ENCODE measurements at regions not wholly inside any gene's neighbourhood (a gene's known extent, or its start where the extent isn't known, plus 50 kb on each side); places are given as distances from the start of the nearest gene placed in this dataset.

- TF ChIP-seq CTCF (IDR thresholded peaks at IDR 0.05): no peak
- Mint-ChIP-seq H3K9me3 (peaks cover 5% of the 10 kb centered on the region), H3K27me3 (no peaks in the 10 kb centered on the region), H3K36me3 (ENCODE audit: low read depth) (no peaks in the 10 kb centered on the region), H3K27ac (no peak overlapping the region), H3K4me1 (ENCODE audit: low read depth) (no peaks in the 10 kb centered on the region), H3K4me3 (no peak overlapping the region)
- ChIA-PET CTCF (no interaction called here), POLR2A (no interaction called here)
- DNase-seq (no peak), ATAC-seq (no peak)
- intact Hi-C loops (cut with micrococcal nuclease): no loop called here
Measured at GRCh38 chr5:166045961-166046360, 2245.5 kb upstream of the WWC1 start.

- ChIA-PET CTCF (no interaction called here), POLR2A (no interaction called here)
- H3K4me1 Mint-ChIP-seq (ENCODE audit: low read depth): no peaks in the 10 kb centered on the region
- peaks cover 5% of the 10 kb centered on the region for H3K9me3 Mint-ChIP-seq
- intact Hi-C loops (cut with micrococcal nuclease): no loop called here
- H3K36me3 Mint-ChIP-seq (ENCODE audit: low read depth): no peaks in the 10 kb centered on the region
- no peak for DNase-seq
- no peak overlapping the region for H3K4me3 Mint-ChIP-seq
- ATAC-seq: no peak
- no peak for TF ChIP-seq CTCF (IDR thresholded peaks at IDR 0.05)
- no peak overlapping the region for H3K27ac Mint-ChIP-seq
- H3K27me3 Mint-ChIP-seq: no peaks in the 10 kb centered on the region
Measured at GRCh38 chr5:166046956-166047355, 2244.5 kb upstream of the WWC1 start.

GRCh38 chr5:166050531-166050930 is 2240.9 kb upstream of the WWC1 start:
- Mint-ChIP-seq H3K4me3 (no peak overlapping the region), H3K27ac (no peak overlapping the region), H3K9me3 (no peaks in the 10 kb centered on the region), H3K36me3 (ENCODE audit: low read depth) (no peaks in the 10 kb centered on the region), H3K4me1 (ENCODE audit: low read depth) (no peaks in the 10 kb centered on the region), H3K27me3 (no peaks in the 10 kb centered on the region)
- no peak for ATAC-seq
- ChIA-PET POLR2A (no interaction called here), CTCF (no interaction called here)
- intact Hi-C loops (cut with micrococcal nuclease): no loop called here
- no peak for DNase-seq
- TF ChIP-seq CTCF (IDR thresholded peaks at IDR 0.05): no peak

GRCh38 chr5:166058660-166059059 is 2232.8 kb upstream of the WWC1 start:
- H3K4me3 Mint-ChIP-seq: no peak overlapping the region
- H3K36me3 Mint-ChIP-seq (ENCODE audit: low read depth): no peaks in the 10 kb centered on the region
- H3K27ac Mint-ChIP-seq: no peak overlapping the region
- ChIA-PET CTCF (no interaction called here), POLR2A (no interaction called here)
- no peaks in the 10 kb centered on the region for H3K9me3 Mint-ChIP-seq
- no peak for DNase-seq
- intact Hi-C loops (cut with micrococcal nuclease): no loop called here
- TF ChIP-seq CTCF (IDR thresholded peaks at IDR 0.05): no peak
- no peak for ATAC-seq
- no peaks in the 10 kb centered on the region for H3K27me3 Mint-ChIP-seq
- H3K4me1 Mint-ChIP-seq (ENCODE audit: low read depth): no peaks in the 10 kb centered on the region

GRCh38 chr5:166062094-166062493 is 2229.4 kb upstream of the WWC1 start:
- no peaks in the 10 kb centered on the region for H3K36me3 Mint-ChIP-seq (ENCODE audit: low read depth)
- H3K9me3 Mint-ChIP-seq: no peaks in the 10 kb centered on the region
- no peaks in the 10 kb centered on the region for H3K4me1 Mint-ChIP-seq (ENCODE audit: low read depth)
- no peak overlapping the region for H3K4me3 Mint-ChIP-seq
- ChIA-PET CTCF (no interaction called here), POLR2A (no interaction called here)
- DNase-seq (no peak), ATAC-seq (no peak)
- intact Hi-C loops (cut with micrococcal nuclease): no loop called here
- no peak overlapping the region for H3K27ac Mint-ChIP-seq
- no peak for TF ChIP-seq CTCF (IDR thresholded peaks at IDR 0.05)
- no peaks in the 10 kb centered on the region for H3K27me3 Mint-ChIP-seq

Measured in activated CD8-positive, alpha-beta T cell treated with anti-CD3 and anti-CD28 coated beads for 36 hours (primary cell).